ENCODE measurements at regions not wholly inside any gene's neighbourhood (a gene's known extent, or its start where the extent isn't known, plus 50 kb on each side); places are given as distances from the start of the nearest gene placed in this dataset.

DNA sequence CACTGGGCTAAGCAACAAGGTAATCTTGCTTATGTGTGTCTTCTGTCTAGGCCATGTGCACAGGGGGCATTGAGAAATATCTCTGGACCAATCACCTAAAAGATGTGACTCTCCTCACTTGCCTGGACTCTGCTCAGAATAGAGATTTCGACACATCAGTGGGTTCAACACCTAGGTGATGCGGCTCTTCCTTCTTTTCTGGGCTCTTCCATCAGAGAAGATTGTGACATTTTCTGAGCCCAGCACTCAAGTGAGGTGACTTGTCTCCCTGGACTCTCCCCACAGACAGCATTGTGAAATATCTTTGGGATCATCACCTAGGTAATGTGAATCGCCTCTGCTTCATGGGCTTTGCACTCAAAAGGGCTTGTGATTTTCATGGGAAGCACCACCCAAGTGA lies 1904.1 kb downstream of the TP53TG3F start:
- DNase-seq (ENCODE audit: low read depth in 4 of 4, low spot score in 2 of 4), result no peak

DNA sequence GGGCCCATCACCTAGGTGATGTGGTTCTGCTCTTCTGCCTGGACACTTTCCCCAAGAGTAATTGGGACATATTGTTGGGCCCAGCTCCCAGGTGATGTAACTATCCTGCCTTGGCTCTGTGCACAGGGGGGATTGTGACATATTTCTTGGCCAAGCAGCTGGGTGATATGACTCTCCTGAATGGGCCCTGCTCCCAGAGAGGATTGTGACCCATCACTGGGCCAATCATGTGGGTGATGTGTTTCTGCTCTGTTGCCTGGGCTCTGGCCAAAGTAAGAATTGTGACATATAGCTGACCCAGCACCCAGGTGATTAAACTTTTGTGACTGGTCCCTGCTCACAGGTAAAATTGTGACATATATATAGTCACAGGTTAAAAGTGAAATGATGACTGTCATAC lies 1904.9 kb downstream of the TP53TG3F start:
- DNase-seq (ENCODE audit: low read depth in 4 of 4, low spot score in 2 of 4), result no peak

DNA sequence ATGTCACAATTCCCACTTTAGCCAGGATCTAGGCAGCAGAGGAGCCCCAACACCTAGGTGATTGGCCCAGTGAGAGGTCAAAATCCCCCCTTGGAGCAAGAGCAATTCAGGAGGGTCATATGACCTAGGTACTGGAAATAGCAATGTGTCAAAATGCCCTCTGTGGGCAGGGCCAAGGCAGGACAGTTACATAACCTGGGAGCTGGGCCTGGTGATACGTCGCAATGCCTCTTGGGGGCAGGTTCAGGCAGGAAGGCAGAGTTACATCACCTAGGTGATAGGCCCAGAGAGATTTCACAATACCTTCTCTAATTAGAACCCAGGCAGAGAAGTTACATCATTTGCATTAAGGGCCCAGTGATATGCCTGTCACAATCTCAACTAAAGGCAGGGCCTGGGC lies 1906.3 kb downstream of the TP53TG3F start:
- DNase-seq (ENCODE audit: low read depth in 4 of 4, low spot score in 2 of 4), result no peak

DNA sequence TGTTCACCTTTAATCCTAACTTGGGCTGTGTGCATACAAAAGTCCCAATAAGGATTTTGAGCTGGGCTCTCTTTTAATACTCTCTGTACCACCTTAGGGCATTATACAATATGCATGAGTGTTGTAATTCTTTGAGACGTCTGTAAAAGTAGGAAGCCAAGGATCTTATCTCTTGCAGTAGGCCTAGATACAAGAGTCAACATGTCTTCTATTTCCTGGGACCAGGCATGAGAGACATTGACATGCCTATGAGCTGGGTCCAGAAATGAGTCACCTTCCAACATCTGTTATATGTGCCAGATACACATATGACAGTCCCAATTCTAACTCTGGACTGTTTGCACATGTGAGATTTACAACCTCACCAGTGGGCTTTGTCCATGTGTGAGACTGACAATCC lies 1911.2 kb downstream of the TP53TG3F start:
- no peak for DNase-seq (ENCODE audit: low read depth in 4 of 4, low spot score in 2 of 4)

DNA sequence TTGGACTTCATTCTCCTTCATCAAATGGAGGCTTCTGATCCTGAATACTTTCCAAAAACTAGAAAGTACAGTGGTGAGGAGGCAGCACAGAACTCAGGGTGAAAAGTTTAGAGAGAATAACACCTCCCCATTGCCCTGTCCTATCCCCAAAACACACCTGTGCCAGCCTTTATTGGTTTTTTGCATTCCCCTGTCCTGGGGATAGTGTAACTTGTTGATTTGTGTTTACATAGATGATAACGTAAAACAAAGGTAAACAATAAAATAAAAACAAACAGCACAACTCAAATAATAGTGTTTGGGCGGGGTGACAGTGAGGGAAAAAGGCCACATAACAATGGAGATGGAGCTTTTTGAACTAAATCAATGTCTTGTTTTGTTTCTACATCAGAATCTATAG lies 1917.7 kb downstream of the TP53TG3F start:
- DNase-seq (ENCODE audit: low read depth in 4 of 4, low spot score in 2 of 4), result no peak

DNA sequence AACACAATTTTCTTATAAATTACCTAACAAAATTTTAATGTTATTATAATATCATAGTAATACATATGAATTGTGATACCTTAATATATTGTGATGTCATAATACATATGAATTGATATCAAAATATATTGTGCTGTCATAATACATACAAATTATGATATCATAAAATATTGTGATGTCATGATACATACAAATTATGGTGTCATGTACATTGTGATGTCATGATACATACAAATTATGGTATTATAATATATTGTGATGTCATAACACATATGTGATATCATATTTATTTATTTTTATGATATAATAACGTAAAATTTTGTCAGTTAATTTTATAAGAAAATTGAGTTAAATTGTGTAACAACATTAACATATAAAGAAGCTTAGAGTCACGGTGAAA lies 1927.2 kb downstream of the TP53TG3F start:
- DNase-seq (ENCODE audit: low read depth in 4 of 4, low spot score in 2 of 4), result no peak

DNA sequence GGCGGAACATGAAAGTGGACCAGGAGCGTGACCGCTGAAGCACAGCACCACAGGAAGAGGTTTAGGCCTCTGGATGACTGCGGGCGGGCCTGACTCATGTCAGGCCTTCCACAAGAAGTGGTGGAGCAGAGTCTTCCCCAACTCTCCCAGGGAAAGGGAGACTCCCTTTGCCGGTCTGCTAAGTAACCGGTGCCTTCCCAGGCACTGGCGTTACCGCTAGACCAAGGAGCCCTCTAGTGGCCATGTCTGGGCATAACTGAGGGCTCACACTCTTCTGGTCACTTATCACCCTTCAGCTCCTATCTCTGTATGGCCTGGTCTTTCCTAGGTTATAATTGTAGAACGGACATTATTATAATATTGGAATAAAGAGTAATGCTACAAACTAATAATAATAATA lies 1931.9 kb downstream of the TP53TG3F start:
- peak in 1 of 4 donors; percentile 13 for DNase-seq (ENCODE audit: low read depth in 4 of 4, low spot score in 2 of 4)

DNA sequence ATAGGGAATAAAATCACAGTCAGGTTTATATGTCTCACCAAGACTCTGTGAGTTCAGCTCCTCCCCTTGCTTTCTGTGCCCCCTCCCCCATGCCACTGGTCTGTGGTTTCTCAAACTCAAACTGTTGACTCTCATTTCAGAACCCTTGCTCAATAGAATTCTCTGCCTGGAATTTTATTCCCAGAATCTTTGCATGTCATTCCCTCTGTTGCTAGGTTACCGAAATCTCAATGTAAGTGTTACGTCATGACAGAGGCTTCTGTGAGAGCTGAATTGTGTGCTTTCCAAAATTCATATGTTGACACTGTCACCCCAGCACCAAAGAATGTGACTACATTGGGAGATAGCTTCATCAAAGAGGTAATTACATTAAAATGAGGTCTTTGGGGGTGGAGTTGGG lies 1938.8 kb downstream of the TP53TG3F start:
- no peak for DNase-seq (ENCODE audit: low read depth in 4 of 4, low spot score in 2 of 4)

DNA sequence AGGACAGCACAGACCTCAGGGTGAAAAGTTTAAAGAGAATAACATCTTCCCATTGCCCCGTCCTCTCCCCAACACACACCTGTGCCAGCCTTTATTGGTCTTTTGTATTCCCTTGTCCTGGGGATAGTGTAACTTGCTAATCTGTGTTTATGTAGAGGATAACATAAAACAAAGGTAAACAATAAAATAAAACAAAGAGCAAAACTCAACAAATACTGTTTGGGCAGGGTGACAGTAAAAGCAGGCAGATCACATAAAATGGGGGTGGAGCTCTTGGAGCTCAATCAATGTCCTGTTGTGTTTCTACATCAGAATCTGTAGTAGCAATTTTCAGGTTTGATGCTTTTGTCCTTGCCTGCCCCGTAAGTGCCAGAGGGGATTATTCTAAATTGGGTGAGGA lies 1939.7 kb downstream of the TP53TG3F start:
- DNase-seq (ENCODE audit: low read depth in 4 of 4, low spot score in 2 of 4), result no peak

DNA sequence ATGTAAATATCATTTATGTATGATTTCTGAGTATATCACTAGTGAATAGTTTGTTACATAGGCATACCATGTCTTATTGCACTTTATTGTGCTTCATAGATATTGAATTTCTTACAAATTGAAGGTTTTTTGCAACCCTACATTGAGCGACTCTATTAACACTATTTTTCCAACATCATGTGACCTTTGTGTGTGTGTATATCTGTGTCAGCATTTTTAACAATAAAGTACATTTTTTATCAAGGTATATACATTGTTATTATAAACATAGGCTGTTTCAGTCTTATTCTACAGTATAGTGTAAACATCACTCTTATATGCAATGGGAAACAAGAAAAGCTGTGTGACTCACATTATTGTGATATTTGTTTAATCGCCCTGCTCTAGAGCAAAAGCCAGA lies 1944.9 kb downstream of the TP53TG3F start:
- no peak for DNase-seq (ENCODE audit: low read depth in 4 of 4, low spot score in 2 of 4)

DNA sequence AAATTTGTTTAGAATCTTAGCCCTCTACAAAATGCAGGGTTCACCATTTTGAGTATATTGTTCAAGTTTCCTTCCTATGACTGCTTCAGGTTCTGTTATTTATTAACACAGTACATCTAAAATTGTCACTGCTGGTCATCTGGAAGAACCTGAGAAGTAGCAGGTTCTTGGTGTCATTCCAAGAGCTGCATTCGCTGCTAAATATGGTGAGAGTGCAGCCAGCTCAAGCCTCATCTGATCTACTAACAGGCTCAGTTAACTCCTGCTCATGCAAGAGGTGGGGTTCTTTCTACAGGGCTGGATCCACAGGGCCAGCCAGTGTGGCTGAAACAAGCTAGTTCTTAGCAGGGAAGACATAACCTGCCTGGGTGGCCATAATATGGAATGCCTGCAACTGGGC lies 1946.1 kb downstream of the TP53TG3F start:
- no peak for DNase-seq (ENCODE audit: low read depth in 4 of 4, low spot score in 2 of 4)

DNA sequence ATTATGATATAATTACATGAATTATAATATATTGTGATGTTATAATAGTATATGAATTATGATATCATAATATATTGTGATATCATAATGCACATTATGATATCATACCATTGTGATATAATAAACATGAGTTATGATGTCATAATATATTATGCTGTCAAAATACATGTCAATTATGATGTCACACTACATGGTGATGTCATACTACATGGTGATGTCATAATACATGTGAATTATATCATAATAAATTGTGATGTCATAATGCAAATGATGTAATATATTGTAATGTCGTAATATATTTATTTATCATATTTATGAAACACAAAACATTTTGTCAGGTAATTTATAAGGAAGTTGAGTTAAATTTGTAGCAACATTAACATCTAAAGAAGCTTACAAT lies 1950.1 kb downstream of the TP53TG3F start:
- no peak for DNase-seq (ENCODE audit: low read depth in 4 of 4, low spot score in 2 of 4)

DNA sequence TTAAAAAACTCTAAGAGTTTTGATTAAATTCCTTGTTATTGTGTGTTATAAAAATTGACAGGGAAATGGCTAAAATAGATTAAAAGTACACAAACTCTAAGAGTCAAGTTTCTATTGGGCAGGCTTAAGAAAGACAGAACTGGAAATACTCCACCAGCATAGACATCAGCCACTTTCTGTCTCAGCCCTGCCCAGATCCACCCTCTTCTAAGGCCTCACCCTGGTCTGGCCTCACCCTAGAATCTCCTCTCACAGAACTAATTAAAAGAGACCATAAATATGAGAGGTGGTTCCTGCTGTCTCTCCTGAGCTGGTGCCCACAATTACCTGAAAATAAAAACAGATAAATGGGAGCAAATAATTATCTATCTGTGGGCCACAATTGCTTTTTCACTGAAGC lies 1951.0 kb downstream of the TP53TG3F start:
- DNase-seq (ENCODE audit: low read depth in 4 of 4, low spot score in 2 of 4), result no peak

DNA sequence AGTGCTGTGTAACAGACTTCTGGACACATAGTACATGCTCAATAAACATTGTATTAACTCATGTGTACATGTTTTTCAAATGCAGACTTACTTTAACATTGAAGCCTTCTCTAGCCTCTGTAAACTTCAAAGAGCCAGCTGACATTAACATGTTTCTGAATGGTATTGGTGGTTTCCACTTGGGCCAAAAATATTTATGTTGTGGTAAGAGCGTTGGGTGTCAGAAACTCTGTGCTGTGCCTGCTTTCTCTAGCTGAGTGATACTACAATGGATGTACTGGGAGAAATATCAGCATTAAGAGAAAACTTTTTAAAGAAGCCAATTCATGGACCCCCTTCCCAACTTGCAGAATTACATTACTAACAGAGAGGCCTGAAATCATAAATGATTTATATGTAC lies 1951.7 kb downstream of the TP53TG3F start:
- no peak for DNase-seq (ENCODE audit: low read depth in 4 of 4, low spot score in 2 of 4)

DNA sequence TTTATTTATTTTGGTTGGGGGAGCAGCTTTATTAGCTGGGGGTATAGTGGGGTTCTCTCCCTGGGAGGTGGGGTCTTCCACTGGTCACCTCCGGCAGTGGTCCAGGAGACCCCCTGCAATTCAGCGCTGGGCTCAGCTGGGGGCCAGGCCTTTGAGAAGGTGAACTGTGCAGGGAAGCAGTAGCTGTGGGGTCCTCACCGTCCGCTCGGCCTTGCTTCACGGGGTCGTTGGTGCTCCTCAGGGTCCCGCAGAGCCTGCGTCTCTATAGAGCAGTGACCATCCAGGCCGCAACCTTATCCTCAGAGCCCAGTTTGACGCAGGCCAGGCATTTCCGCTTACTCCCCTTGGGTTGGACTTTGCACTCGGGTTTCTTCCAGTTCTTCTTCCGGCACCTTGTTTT lies 1954.7 kb downstream of the TP53TG3F start:
- no peak for DNase-seq (ENCODE audit: low read depth in 4 of 4, low spot score in 2 of 4)

DNA sequence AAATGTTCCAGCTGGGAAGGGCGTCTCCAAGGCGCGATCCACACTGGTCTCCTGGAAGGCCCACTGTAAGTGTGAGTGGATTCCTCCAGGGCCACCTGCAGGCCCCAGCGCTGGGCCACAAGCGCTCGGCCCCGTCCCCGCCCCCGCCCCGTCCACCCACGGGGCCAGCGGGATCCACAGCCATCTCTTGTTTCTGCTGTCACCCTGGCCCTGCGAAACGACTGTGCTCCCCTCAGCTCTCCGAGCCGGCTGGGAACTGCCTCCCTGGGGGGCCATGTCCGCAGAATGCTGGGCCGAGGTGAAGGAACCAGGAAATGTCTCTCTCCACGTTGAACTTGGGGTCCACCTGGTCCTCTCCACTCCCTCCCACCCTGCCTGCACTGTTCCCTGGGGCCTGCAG lies 1955.2 kb downstream of the TP53TG3F start:
- no peak for DNase-seq (ENCODE audit: low read depth in 4 of 4, low spot score in 2 of 4)

DNA sequence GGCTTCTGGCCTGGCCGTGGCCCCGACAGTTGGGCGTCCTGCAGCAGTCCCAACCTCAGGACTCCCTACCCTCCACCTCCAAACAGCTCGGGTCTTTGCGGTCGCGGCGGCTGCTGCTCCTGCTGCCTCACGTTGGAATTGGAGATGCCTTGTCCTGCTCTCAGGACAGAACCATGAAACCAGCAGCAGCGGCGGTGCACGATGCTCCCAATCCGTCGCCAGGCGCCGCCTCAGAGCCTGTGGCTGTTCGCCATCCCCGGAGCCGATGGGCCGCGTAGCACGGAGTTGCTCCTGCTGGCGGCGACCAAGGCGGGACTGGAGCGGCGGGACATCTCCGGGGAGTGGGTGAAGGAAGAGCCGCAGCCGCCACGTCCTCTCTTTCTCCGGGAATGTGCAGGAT lies 1965.9 kb downstream of the TP53TG3F start:
- DNase-seq (ENCODE audit: low read depth in 4 of 4, low spot score in 2 of 4), result no peak

DNA sequence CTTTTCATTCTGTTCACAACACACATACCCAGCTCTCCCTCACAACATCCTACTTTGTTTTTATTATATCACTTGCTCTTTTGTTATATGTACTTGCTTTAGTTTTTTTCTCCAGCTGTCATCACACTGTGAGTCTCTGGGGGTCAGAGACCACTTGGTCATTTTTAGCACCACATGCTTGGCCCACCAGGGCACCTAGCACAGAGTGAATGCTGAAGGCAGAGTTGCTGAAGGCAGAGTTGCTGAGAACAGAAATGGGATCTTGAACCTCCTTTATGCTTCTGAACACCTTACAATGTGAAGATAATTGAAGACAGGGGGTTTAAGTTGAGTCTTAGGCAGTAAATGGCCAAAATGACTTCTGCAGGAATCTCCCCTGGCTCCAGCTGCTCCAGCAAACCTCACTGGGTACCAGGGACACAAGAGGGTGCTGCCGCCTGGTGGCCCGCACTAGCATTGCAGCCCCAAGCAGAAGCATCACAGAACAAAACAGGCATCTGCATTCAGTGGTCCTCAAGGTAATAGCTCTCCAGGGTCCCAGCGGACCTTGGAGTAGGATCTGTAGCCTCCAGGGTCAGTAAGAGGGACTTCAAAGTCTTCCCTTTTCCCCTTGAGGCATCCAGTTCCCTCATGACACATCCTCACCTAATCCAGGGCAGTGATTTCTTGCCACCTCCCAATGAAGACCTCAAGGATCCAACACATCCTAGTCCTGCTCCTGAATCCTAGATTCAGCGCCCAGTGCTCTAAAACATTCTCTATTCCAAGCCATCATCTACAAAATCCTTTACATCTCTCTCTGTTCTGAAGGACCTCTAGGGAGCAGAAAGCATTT lies 1972.6 kb downstream of the TP53TG3F start:
- DNase-seq (ENCODE audit: low read depth in 4 of 4, low spot score in 2 of 4), result no peak

DNA sequence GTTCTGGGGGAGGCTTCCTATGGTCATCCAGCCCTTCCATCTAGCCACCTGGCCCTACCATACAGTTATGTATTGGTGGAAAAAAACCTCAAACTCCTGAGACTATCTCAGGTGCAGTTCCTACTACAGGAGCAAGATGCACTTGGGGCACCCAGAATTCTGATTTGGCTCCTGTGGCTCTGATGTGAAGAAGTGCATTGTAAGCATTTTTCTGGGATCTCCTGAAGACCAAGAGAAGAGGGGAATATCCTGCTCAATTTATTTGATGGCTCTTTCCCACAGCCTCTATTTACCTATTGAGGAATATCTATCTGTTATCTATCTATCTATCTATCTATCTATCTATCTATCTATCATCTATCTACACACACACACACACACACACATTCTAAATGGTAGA lies 1981.5 kb downstream of the TP53TG3F start:
- DNase-seq (ENCODE audit: low read depth in 4 of 4, low spot score in 2 of 4), result no peak

DNA sequence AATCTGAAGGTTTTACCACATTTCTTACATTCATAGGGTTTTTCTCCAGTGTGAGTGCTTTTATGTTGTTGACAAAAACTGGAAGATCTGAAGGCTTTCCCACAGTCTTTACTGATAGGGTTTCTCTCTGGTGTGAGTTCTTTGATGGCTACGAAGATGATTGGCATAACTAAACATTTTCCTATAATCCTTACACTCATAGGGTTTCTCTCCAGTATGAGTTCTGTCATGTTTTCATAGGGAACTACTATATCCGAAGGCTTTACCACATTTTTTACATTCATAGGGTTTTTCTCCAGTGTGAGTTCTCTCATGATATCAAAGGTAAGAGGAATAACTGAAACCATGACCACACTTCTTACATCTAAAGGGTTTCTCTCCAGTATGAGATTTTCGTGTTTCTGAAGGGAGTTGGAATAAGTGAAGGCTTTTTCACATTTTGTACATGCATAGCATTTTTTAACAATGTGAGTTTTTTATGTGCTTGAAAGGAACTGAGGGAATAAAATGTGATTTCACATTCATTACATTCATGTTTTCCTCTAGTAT lies 1987.7 kb downstream of the TP53TG3F start:
- no peak for DNase-seq (ENCODE audit: low read depth in 4 of 4, low spot score in 2 of 4)

DNA sequence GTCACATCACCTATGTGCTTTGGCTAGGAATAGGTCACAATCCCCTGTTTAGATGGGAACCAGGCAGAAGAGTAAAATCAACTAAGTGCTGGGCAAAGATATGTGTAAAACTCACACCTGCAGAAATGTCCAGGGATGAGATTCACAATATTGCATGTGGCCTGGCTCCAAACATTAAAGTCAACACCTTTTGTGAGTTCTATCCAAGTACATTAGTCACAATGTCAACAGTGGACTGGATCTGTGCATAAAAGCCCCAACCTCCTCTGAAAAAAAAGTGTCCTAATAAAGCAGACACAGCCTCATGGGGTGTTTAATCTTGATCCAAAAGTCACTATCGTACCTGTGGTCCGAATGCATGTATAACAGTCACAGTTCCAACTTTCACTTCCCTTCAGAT lies 1990.3 kb downstream of the TP53TG3F start:
- no peak for DNase-seq (ENCODE audit: low read depth in 4 of 4, low spot score in 2 of 4)

DNA sequence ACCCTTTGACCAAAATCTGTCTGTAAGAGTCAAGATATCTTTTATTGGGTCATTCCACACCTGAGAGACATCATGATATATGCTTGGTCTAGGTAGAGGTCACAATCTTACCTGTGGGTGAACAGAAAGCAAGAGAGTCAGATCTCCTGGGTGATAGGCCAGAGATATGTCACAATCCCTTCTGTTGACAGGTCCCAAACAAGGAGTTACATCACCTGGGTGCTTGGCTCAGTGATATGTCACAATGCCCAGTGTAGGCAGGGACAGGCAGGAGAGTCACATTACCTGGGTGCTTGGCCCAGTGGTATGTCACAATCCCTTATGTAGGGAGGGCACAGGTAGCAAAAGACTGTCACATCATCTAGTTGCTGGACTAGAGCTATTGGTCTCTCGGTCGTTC lies 1991.2 kb downstream of the TP53TG3F start:
- DNase-seq (ENCODE audit: low read depth in 4 of 4, low spot score in 2 of 4), result no peak

DNA sequence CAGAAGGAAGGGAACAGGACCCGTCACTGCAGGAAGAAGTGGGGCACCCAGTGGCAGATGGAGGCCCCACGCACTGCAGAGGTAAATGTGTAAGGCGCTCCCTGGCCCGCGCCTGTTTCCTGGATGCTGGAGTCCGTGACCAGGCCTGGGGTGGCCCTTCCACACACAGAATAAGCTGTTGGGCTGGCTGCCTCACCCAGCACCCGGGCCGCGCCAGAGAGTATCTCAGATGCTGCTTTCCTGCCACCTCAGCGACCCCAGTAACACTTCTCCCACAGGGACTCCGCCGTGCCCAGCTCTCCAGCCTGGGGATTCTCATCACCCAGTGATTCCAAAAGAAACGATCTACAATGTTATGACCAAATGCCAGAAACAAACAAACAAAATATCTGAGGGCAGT lies 1993.1 kb downstream of the TP53TG3F start:
- no peak for DNase-seq (ENCODE audit: low read depth in 4 of 4, low spot score in 2 of 4)

Data from left renal cortex interstitium (tissue), 4 donors.